H1 (cell line): ENCODE measurements at regions not wholly inside any gene's neighbourhood (a gene's known extent, or its start where the extent isn't known, plus 50 kb on each side); places are given as distances from the start of the nearest gene placed in this dataset.

Source experiments
- BACH1 ChIP-seq: IDR thresholded peaks from 2 replicates; pipeline ENCODE4 v1.6.1; 2012; ENCODE audit warnings: low read length, improper control_type of control experiment
- CTBP2 ChIP-seq: IDR thresholded peaks from 2 replicates; pipeline ENCODE4 v1.7.0; 2011; ENCODE audit warnings: borderline replicate concordance, mild to moderate bottlenecking, moderate library complexity, mixed read lengths, low read length; ENCODE audit not compliant: insufficient read depth, insufficient read length
- EP300 ChIP-seq, 2 experiments: IDR thresholded peaks; 1 replicate in 1 of 2; 2 replicates in 1 of 2; pipeline ENCODE4 v1.6.1; 2011 to 2012; ENCODE audit warnings: low read depth in 2 of 2, low read length in 2 of 2, mild to moderate bottlenecking in 2 of 2, borderline replicate concordance in 1 of 2, inconsistent platforms in 1 of 2, moderate library complexity in 1 of 2
- KDM1A ChIP-seq: fragments of 200-600, 300-600 bp; sonication (generic); IDR thresholded peaks from 2 replicates; pipeline ENCODE4 v1.7.1; 2016; ENCODE audit warnings: mild to moderate bottlenecking, low read length, borderline replicate concordance
- KDM5A ChIP-seq: fragments of 200-600 bp; IDR thresholded peaks from 2 replicates; pipeline ENCODE4 v1.7.1; 2012; ENCODE audit warnings: mild to moderate bottlenecking, low read length, inconsistent platforms, mixed read lengths
- PHF8 ChIP-seq: fragments of 200-600 bp; sonication (generic); conservative IDR thresholded peaks from 2 replicates; pipeline ENCODE4 v1.7.1; 2012; ENCODE audit warnings: low read depth, mild to moderate bottlenecking, inconsistent platforms, low read length, moderate library complexity
- SP4 ChIP-seq: IDR thresholded peaks from 2 replicates; pipeline ENCODE4 v1.6.1; 2012; ENCODE audit warnings: low read length, inconsistent platforms
- TF ChIP-seq, protein P1 (sequence below): IDR thresholded peaks from 2 replicates; pipeline ENCODE4 v1.6.1; 2012; ENCODE audit warnings: inconsistent platforms
- TF ChIP-seq, protein P2 (sequence below), 3 experiments: IDR thresholded peaks; 1 replicate in 2 of 3; 2 replicates in 1 of 3; pipeline versions ENCODE4 v1.5.1 to v1.6.1; 2011; ENCODE audit warnings: low read length in 3 of 3, mild to moderate bottlenecking in 3 of 3, inconsistent platforms in 2 of 3, low read depth in 1 of 3, moderate library complexity in 1 of 3; ENCODE audit not compliant: insufficient read depth in 1 of 3; ENCODE audit errors: control extremely low read depth in 1 of 3

DNA sequence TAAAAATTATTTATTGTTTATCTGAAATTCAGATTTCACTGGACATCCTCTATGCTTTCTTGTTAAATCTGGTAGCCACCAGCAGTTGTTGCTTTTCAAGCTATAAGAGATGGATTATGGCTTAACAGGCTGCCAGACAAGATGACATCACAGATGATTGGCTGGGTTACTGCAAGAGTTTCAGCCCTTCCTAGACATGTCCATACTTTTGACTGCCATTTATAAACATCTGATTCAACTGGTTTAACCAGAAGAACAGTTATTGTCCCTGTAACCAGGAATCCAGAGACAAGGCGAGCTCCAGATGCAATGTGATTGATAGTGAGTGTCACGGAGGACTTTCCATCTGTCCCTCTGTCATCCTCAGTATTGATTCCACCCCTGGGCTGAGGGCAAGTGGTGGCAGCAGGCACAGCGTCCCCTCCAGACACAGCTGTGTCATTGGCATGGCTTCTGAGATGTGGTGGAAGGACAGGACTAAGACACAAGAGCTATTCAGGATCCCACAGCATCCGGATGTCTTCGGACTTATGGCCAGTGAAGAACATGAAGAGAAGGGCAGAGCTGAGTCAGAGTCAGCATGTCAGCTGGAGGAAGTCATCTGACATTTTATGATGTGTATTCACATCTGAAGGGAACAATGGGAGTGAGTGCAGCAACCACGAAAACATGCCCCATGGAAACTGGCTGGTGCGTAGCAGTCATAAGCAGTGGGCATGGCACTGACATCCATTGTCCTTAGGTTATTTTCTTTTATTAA is 284.5 kb upstream of the CDYL start (continued):
- TF ChIP-seq, protein P1, sequence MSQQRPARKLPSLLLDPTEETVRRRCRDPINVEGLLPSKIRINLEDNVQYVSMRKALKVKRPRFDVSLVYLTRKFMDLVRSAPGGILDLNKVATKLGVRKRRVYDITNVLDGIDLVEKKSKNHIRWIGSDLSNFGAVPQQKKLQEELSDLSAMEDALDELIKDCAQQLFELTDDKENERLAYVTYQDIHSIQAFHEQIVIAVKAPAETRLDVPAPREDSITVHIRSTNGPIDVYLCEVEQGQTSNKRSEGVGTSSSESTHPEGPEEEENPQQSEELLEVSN, result no peak
- TF ChIP-seq SP4 (no peak), CTBP2 (no peak), EP300 (IDR thresholded peaks at IDR 0.05; ENCODE audit: borderline replicate concordance in 1 of 2, low read depth in 2 of 2, low read length in 2 of 2) (no peak), PHF8 (no peak), KDM5A (no peak), BACH1 (no peak), KDM1A (no peak)
- TF ChIP-seq, protein P2, sequence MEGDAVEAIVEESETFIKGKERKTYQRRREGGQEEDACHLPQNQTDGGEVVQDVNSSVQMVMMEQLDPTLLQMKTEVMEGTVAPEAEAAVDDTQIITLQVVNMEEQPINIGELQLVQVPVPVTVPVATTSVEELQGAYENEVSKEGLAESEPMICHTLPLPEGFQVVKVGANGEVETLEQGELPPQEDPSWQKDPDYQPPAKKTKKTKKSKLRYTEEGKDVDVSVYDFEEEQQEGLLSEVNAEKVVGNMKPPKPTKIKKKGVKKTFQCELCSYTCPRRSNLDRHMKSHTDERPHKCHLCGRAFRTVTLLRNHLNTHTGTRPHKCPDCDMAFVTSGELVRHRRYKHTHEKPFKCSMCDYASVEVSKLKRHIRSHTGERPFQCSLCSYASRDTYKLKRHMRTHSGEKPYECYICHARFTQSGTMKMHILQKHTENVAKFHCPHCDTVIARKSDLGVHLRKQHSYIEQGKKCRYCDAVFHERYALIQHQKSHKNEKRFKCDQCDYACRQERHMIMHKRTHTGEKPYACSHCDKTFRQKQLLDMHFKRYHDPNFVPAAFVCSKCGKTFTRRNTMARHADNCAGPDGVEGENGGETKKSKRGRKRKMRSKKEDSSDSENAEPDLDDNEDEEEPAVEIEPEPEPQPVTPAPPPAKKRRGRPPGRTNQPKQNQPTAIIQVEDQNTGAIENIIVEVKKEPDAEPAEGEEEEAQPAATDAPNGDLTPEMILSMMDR (IDR thresholded peaks at IDR 0.05; ENCODE audit: control extremely low read depth in 1 of 3, insufficient read depth in 1 of 3, low read depth in 1 of 3, low read length in 3 of 3), result no peak
